OCI-LY7 (cell line): ENCODE measurements at regions not wholly inside any gene's neighbourhood (a gene's known extent, or its start where the extent isn't known, plus 50 kb on each side); places are given as distances from the start of the nearest gene placed in this dataset.

Experiments used
- BruUV-seq: library from RNA; stranded (reverse); fragments of 400-500 nt; replicated peaks from 2 replicates; lab custom pipeline; 2021; lab: Mats Ljungman, UMichigan
- CTCF ChIA-PET: fragments of 300-600 bp; sonication (Branson Sonifier 250); formaldehyde crosslinking; loops from one replicate; lab custom pipeline; 2022; ENCODE audit warnings: antibody characterized with exemption; ENCODE audit not compliant: unreplicated experiment; lab: Charles Lee
- POLR2A ChIA-PET: fragments of 300-600 bp; sonication (Branson Sonifier 250); formaldehyde crosslinking; loops from one replicate; lab custom pipeline; 2022; ENCODE audit warnings: antibody characterized with exemption; lab: Charles Lee
- DNase-seq: peaks from one replicate; pipeline ENCODE4 v3.0.0-alpha.2; 2015; ENCODE audit warnings: low spot score
- H2AFZ ChIP-seq: fragments of 200-600 bp; sonication (generic), shearing (Covaris generic); 2 replicates; pipeline ENCODE4 v1.6.1; 2014; ENCODE audit warnings: mild to moderate bottlenecking, antibody characterized with exemption, low read length, moderate library complexity
- H3K27ac ChIP-seq: fragments of 200-600 bp; sonication (generic); 2 replicates; pipeline ENCODE4 v1.5.1; 2014; ENCODE audit warnings: mixed run types, low read depth, mild to moderate bottlenecking, moderate library complexity, low read length, inconsistent platforms; ENCODE audit not compliant: poor library complexity, severe bottlenecking
- H3K36me3 ChIP-seq: fragments of 200-600 bp; sonication (generic); 2 replicates; pipeline ENCODE4 v1.6.1; 2014; ENCODE audit warnings: mild to moderate bottlenecking, antibody characterized with exemption, low read length, moderate library complexity, mixed read lengths; ENCODE audit not compliant: insufficient read depth
- H3K4me1 ChIP-seq: fragments of 200-600 bp; sonication (generic); 2 replicates; pipeline ENCODE4 v1.5.1; 2014; ENCODE audit warnings: mild to moderate bottlenecking, low read length; ENCODE audit not compliant: insufficient read depth, poor library complexity, severe bottlenecking
- H3K4me2 ChIP-seq: fragments of 200-600 bp; sonication (generic); 2 replicates; pipeline ENCODE4 v1.6.1; 2014; ENCODE audit warnings: mild to moderate bottlenecking, low read length
- H3K4me3 ChIP-seq: fragments of 200-600 bp; sonication (generic); 2 replicates; pipeline ENCODE4 v1.5.1; 2014; ENCODE audit warnings: mild to moderate bottlenecking, low read depth, low read length; ENCODE audit not compliant: poor library complexity, severe bottlenecking
- H3K79me2 ChIP-seq: fragments of 200-600 bp; sonication (generic); 2 replicates; pipeline ENCODE4 v1.6.1; 2016; ENCODE audit warnings: low read depth, mild to moderate bottlenecking, low read length, moderate library complexity, mixed read lengths; ENCODE audit not compliant: insufficient read depth
- H3K9me2 ChIP-seq: fragments of 200-600 bp; sonication (generic); 2 replicates; pipeline ENCODE4 v1.6.1; 2016; ENCODE audit warnings: mild to moderate bottlenecking, low read length, mixed read lengths; ENCODE audit not compliant: insufficient read depth
- H3K9me3 ChIP-seq: fragments of 200-600 bp; sonication (generic); 2 replicates; pipeline ENCODE4 v1.6.1; 2014; ENCODE audit warnings: mild to moderate bottlenecking, mixed run types, low read length, mixed read lengths
- H4K20me1 ChIP-seq: fragments of 200-600 bp; sonication (generic); 2 replicates; pipeline ENCODE4 v1.6.1; 2014; ENCODE audit warnings: mild to moderate bottlenecking, antibody characterized with exemption, low read length, moderate library complexity, mixed read lengths; ENCODE audit not compliant: insufficient read depth
- CTCF ChIP-seq: fragments of 200-600 bp; sonication (generic); conservative IDR thresholded peaks from 2 replicates; pipeline ENCODE4 v1.5.1; 2014; ENCODE audit warnings: mild to moderate bottlenecking, antibody characterized with exemption, low read length, moderate library complexity, mixed read lengths
- EZH2phosphoT487 ChIP-seq: fragments of 200-600 bp; sonication (generic); IDR thresholded peaks from 2 replicates; pipeline ENCODE4 v1.6.1; 2018; ENCODE audit warnings: low read depth, borderline replicate concordance, mild to moderate bottlenecking, mixed run types, antibody characterized with exemption, low read length, moderate library complexity, mixed read lengths
- intact Hi-C: fragments of 100-400 bp; cut with micrococcal nuclease; formaldehyde crosslinking; loops from one replicate; pipeline ENCODE4 v1.10.0; 2022; ENCODE audit not compliant: unreplicated experiment

- H3K27ac ChIP-seq, result no peak overlapping the region
- ChIA-PET POLR2A (no interaction called here), CTCF (no interaction called here)
- no peaks in the 10 kb centered on the region for H3K9me2 ChIP-seq
- no peaks in the 10 kb centered on the region for H3K9me3 ChIP-seq
- no peak overlapping the region for H2AFZ ChIP-seq
- H3K36me3 ChIP-seq, result no peaks in the 10 kb centered on the region
- TF ChIP-seq EZH2phosphoT487, result no peak
- TF ChIP-seq CTCF, result no peak
- H3K79me2 ChIP-seq, result no peaks in the 10 kb centered on the region
- no peak for DNase-seq
- no peaks in the 10 kb centered on the region for H3K4me1 ChIP-seq
- H4K20me1 ChIP-seq, result no peaks in the 10 kb centered on the region
- H3K4me3 ChIP-seq, result no peak overlapping the region
- no peak overlapping the region for H3K4me2 ChIP-seq
- intact Hi-C loops, result no loop called here
- BruUV-seq, result no TSS peak
These were observed 281.9 kb downstream of the SUCLA2 start for GRCh38 chr13:47719164-47719563.

GRCh38 chr13:47718556-47718955 is 282.5 kb downstream of the SUCLA2 start:
- BruUV-seq, result no TSS peak
- Histone ChIP-seq H4K20me1 (no peaks in the 10 kb centered on the region), H3K4me2 (no peak overlapping the region), H3K4me3 (no peak overlapping the region), H3K9me2 (no peaks in the 10 kb centered on the region), H3K9me3 (no peaks in the 10 kb centered on the region), H3K79me2 (no peaks in the 10 kb centered on the region), H2AFZ (no peak overlapping the region), H3K36me3 (no peaks in the 10 kb centered on the region), H3K4me1 (no peaks in the 10 kb centered on the region), H3K27ac (no peak overlapping the region)
- intact Hi-C loops, result no loop called here
- no peak for TF ChIP-seq EZH2phosphoT487
- TF ChIP-seq CTCF, result no peak
- ChIA-PET CTCF (no interaction called here), POLR2A (no interaction called here)
- no peak for DNase-seq

GRCh38 chr13:47708386-47708785 is 292.7 kb downstream of the SUCLA2 start:
- Histone ChIP-seq H2AFZ (no peak overlapping the region), H3K9me2 (no peaks in the 10 kb centered on the region), H3K9me3 (no peaks in the 10 kb centered on the region), H3K79me2 (no peaks in the 10 kb centered on the region), H4K20me1 (no peaks in the 10 kb centered on the region), H3K36me3 (no peaks in the 10 kb centered on the region), H3K4me3 (no peak overlapping the region), H3K27ac (no peak overlapping the region), H3K4me2 (no peak overlapping the region), H3K4me1 (no peaks in the 10 kb centered on the region)
- TF ChIP-seq CTCF (no peak), EZH2phosphoT487 (no peak)
- no peak for DNase-seq
- BruUV-seq, result no TSS peak
- intact Hi-C loops, result no loop called here
- POLR2A ChIA-PET, result no interaction called here
- CTCF ChIA-PET, result no interaction called here
